HG03045 (cell line): ENCODE measurements at regions not wholly inside any gene's neighbourhood (a gene's known extent, or its start where the extent isn't known, plus 50 kb on each side); places are given as distances from the start of the nearest gene placed in this dataset.
A peak's percentile ranks its signal among the peaks of the same experiment; 100 is the strongest.
"Not testable (repeated sequence)": the region's sequence is repeated elsewhere in the genome, so short reads cannot be mapped to it uniquely, and the experiment has no call there.

Experiments used
- ATAC-seq: cut with Tn5 transposase; IDR thresholded peaks from one replicate; pipeline ENCODE4 v1.9.1; 2021; ENCODE audit warnings: mild to moderate bottlenecking, moderate library complexity; ENCODE audit not compliant: unreplicated experiment

DNA sequence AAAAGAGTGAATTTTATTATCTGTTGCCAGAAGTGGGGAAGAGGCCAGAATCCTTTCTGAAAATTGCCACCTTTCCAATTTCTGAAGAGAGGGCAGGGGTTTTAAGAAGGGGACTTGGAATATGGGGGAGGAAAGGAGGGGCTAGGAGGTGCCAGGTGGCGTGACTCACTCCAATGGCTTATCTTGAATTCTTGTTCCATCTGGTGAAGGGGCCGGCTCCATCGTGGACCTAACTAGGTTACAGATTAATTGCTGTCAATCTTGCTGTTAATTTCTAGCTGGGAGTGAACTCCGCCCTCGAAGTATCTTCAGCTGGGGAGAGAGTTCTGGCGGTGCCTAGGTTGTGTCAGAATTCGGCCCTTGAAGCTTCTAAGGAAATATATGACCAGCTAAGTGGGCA lies 138.7 kb downstream of the YTHDC2 start:
- ATAC-seq = no peak

DNA sequence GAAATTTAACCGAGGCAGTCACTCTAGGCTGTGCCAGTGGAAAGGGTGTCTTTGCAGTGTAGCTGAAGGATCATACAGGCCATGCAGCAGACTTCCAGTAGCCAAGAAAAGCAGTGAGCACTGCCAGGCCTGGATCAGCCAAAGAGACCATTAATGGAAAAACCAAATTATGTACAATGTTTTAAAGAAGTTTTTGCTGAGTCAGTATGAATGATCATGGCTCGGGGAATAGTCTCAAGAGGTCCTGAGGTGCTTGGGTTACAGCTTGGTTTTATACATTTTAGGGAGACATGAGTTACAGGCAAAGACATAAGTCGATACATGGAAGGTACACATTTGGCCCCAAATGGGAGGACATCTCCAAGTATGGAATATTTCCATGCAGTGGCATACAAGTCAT lies 141.3 kb downstream of the YTHDC2 start:
- ATAC-seq = no peak

DNA sequence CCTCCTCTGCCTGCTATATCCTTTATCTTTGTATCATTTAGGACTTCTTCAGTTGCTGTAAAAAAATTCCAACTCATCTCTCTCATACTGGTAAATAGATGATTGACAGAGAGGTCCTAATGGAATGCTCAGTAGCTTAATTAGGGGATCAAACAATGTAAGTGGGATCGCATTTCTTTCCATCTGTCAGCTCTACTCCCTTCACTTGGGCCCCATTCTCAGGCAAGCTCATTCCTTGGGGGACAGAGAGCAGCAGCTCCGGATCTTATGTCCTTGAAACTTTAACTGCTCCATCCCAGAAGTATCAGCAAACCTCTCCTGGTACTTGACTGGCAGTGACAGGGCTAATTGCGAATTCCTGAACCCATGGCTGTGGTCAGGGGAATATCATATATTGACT lies 146.7 kb downstream of the YTHDC2 start:
- ATAC-seq = no peak

DNA sequence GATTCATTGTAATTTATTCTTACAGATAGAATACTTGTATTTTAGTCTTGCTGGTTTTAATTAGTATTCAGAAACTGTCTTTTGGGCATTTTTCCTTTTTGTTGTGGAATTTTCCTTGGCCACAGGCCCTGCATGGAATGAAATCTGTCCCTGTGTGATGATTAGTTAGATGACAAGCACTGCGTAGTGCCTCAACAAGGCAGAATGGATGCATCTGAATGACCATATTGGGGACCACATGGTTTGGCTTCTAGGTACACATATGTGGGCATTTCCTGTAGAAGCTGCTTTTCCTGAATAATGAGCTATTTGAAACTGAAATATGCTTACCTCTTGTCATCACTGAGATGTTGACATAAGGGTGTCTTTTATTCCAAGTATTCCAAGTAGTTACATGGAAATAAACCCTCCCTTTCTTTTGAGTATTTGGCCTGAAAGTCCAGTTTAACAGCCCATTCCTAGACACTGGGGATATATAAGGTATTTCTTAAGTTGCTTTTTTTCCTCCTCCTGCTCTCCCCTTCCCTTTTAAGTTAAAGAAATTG lies 147.3 kb downstream of the YTHDC2 start:
- no peak for ATAC-seq

DNA sequence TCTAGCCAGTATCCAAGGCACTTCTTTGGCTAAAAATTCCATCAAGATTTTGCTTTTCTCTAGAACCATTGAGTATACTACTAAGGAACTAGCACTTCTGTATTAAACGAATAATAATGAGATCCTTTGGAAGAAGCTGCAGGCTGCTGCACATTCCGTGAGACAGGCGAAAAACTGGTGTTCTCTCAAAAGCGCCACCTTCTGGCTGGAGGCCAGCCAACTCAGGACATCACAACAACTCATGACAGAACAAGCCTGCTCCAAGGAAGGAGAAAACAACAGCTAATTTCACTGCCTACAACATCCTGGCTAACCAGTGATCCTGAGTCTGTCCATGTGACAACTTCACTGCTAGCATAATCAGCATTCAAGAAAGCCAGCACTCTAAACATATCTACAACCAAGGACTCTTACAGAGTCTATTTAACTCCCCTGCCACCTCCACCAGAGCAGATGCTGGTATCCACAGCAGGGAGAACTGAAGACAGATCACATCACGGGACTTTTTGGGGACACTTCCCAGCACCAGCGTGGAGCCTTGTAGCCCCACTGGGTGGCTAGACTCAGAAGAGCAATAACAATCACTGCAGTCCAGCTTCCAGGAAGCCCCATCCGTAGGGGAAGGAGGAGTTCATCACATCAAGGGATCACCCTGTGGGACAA lies 150.5 kb downstream of the YTHDC2 start:
- ATAC-seq = no peak

DNA sequence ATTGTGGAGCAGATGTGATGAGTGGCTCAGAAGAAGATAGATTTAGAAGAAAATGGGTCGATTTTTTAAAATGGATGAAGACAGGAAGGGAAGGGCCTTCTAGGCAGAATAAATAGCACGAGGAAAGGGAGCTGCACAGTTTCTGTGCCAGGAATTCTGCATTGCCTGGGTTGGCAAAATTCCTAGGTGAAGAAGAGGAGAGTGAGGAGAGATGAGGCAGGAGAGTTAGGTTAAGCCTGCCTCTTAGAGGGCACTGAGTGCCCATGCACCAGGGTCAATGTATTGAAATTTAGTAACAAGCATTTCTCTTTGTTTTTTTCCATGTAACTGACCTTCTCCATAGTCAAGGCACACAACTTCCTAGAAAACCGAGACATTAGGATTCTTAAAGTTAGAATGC lies 159.5 kb downstream of the YTHDC2 start:
- no peak for ATAC-seq

DNA sequence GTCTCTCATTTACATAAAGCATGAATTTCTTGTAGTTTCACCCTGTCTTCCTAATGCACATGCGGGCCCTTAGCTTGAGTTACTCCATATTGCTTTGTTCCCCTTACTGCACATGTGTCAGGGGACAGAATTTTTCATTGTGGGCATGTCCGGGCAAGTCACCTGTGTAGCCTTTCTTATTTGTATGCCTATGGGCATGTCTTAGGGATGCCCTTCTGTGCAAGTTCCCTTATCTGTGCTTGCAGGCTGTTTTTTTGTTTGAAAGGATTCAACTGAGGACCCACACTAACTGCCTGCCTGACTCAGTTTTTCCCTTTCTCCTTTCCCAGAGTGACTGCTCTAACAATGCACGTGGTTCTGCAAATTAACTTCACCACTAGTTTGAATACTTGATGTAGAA lies 161.7 kb downstream of the YTHDC2 start:
- ATAC-seq = no peak

DNA sequence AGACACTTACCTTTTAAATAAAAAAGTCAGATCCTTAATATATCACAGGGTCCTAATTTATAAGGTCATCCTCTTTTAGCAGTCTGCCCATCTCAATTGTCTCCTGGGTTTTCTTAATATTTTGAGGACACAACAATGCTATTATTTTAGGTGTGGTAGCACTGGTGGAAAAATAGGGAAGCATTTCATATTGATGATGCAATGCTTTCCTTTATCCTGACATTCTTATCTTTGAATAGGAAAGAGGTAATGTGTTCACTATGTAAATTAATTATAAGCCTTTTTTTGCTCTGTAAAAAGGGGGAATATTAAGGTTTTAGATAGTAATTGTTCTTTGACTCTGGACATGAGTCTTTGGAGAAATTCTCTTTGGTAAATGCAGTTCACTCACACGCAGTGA lies 164.7 kb downstream of the YTHDC2 start:
- no peak for ATAC-seq

DNA sequence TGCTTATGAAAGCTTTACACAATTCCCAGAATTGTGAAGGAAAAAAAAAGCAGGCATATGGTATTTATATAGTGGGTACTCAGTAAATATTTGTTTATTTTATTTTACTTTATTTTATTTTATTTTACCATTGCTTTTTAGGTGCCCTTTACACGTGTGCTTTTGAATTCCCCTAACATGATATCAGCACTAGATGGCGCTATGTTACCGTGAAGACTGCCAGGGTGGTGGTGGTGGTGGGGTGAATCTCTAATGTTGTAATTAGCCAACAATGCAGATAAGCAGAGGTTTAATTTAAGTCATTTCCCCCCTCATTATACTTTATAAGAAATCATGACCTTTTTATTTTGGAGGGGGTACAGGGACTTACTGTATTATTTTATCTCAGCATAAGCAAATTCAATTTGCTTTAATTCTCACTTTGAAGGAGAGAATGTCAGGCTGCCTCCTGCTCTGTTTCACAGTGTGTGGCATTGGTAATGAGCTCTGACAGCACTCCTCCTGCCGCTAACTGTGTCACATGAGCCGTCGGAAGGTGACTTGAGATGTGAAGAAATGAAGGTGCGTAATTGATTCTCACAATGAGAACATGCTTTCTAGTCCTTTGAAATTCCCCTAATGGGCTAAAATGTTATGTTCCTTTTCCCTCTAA lies 165.6 kb downstream of the YTHDC2 start:
- peak; percentile 65 for ATAC-seq

DNA sequence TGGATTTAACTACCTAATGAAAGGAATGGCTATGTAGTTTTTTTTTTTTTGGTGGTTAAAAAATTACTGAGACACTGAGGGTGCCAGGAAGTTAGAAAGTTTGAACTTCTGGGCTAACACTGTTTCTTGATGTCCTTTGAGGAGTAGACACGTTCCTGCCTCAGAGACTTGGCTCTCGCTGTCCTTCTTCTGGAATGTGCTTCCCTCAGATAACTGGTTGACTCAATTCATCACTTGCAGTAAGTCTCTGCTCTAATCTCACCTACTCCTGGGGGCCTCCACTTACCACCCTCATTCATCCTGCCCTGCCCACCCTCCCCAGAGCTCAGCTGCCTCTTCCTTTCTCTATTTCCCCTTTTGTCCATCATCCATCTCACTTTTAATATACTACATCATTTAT lies 167.0 kb downstream of the YTHDC2 start:
- ATAC-seq = no peak

DNA sequence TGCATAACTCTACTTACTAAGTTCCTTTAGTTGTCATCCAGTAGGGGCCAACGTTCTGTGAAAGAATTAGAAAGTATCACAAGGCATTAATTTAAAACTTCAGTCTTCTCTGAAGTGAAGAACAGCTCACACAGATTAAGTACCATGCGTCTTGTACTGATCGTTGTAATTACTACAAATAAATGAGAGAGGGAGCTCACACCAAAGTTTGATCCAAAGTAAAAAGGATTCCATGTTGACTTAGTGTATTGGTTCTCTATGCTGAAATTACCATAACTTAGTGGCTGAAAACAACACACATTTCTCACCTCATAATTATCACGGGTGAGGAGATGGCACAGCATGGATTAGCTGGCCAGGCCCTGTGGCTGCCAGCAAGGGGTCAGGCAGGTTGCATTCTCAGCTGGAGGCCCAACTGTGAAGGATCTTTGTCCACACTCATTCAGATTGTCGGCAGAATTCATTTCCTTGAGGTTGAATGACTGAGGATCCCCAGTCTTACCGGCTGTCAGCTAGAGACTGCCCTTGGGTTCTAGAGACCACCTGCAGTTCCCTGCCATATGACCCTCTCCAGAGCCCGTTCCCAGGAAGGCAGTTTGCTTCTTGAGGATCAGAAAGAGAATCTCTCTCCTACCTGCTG lies 169.1 kb downstream of the YTHDC2 start:
- no peak for ATAC-seq

DNA sequence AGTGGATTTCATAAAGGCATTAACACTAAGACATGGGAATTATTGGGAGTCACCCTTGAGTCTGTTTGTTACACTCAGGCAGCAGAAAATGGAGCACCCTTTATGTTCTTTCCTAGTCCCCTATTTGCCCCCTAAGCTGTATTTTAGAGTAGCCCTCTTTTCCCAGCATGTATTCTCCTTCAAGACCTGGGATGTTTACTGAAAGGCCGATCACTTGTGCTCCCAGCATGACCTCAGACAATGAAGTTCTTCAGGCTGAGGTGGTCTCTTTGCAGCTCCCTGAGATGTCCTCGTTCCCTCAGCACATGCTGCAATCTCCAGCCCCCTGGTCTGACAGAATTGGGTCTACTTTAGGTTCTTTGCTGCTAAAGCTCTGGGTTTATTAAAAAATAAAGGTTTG lies 169.7 kb downstream of the YTHDC2 start:
- ATAC-seq = no peak

DNA sequence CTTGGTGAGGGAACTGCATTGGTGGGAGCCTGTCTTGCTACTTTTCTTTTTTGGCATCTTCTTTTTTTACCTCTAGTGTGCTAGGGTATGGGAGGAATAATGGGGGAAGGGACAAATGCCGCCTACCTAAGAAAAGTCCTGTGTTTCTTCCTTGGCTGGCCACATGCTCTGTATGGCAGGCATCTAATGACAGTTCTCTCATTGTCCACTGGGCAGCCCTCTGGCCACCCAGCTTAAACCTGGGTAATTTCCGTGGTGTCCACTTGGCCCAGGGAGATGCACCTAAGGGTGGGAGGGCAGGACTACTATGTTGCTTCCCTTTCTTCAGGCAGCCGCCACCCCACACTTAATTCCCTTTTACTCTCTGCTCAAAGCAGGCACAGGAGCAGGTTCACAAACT lies 173.1 kb downstream of the YTHDC2 start:
- no peak for ATAC-seq

DNA sequence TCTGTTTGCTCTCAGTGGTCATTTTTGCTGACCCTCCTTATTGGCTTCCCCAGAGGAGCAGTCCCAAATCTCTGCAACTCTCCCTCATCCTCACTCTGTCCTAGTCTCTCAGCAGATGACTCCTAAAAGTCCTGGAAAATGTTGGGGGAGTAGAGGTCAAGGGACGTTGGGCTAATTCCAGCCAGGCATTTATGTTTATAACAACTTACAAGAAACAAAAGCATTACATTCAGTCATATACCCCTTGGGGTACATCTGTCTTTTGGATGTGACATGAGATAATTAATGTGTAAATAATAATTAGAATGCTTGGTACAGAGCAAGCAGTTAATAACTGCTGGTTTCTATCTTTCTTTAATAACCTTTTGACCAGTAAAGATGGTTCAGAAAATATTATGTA lies 176.2 kb downstream of the YTHDC2 start:
- ATAC-seq = no peak

DNA sequence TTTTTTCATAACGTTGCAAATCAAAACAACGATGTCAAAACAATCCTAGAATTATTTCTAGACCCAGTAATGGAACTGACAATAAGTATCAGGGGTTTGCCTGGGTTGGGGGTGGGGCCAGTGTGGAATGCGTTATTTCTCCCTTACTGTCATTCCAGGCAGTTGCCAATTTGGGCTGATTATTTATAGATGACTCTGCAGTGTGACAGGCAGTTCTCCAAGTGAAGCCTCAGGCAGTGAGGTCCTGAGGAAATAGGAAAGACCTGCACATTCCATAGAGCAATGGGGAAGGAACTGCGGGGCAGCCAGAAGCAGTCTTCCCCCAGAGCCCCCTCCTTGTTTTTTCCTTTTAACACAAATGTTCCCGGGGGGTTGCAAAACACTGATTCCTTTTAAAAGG lies 179.0 kb downstream of the YTHDC2 start:
- no peak for ATAC-seq

DNA sequence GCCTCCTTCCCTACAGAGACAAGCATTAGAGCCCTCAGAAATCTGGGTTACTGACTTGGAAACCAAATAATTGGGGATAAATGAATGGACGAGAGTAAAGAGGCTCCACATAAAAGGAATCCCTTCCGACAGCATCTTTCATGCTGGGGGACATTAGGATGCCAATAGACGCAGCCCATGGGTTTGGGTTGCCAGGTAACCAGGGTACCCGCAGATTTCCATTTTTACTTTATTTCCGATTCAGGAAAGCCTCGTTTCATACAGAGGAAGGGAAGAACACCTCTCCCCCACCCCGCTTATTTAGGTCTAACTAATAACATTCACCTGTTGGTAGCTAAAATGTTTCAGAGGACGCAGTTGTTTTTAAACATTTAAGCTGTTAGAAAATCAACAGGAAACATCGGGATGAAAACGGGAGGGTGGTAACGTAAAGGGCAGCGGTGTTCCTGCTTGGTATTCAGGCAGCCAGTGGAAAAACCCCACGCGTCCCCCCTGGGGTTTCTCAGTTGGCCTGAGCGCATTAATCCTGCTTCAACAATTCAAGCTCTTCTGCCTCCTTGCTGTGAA lies 179.5 kb downstream of the YTHDC2 start:
- ATAC-seq = no peak

DNA sequence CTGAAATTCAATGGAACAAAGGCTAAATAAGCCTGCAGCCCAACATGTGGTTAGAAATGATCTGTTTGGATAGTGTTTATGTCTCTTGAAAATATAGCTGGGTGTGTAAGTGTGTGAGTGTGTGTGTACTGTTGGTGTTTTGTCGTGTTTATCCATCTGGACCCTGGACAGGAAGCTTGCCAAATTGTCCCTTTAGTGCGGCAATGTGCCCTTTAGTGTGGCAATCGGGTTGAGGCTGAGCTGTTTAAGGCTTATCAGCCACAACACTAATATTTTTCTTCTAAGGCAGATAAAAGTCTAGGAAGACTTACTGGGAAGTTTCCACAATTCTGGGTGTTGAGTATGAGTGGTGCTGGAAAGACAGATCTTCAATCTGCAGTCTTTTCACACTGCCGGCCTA lies 180.2 kb downstream of the YTHDC2 start:
- ATAC-seq = no peak

DNA sequence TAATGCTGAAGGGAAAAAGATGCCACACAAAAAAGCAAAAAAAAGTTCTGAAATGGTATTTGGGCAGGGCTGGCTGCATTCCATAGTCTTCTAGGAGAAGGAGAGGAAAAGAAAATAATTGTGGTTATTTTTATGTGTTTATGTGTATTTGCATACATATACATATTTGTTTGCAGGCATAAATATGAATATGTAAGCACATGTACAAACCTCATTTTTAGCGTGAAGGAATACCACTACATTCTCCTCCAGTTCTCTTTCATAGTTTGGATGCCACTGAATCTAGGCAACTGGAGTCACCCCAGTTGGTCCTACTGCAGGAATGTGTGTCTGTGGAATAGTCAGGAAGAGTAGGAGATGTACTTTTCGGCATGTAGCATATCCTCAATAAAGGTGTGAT lies 181.1 kb downstream of the YTHDC2 start:
- no peak for ATAC-seq

DNA sequence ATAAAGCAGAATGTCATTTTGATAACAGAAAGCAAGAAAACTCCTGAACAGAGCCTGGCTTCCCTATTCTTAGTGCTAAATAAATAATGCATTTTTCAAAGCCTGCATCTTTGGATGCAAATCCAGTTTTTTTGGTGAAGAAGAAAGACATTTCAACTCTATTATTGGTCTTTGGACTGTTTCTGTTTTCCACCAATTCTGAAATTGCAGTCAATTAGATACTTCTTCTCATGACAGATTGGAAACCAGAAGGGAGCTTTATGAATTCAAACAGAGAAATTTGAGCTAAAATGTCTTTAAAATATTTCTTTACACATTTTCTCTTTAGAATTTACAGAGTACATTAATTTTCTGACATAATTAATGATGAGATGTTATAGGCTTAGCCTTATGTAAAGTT lies 189.8 kb downstream of the YTHDC2 start:
- no peak for ATAC-seq

DNA sequence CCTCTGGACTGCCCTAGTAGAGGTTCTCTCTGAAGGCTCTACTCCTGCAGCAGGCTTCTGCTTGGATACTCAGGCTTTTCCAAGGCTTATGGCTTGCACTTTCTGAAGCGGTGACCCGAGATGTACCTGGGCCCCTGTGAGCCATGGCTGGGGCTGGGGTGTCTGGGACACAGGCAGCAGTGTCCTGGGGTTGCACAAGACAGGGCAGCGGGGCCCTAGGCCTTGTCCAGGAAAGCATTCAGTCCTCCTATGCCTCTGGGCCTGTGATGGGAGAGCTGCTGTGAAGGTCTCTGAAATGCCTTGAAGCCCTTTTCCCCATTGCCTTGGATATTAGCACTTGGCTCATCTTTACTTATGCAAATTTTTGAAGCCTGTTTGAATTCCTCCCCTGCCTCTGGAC lies 192.2 kb downstream of the YTHDC2 start:
- no peak for ATAC-seq

DNA sequence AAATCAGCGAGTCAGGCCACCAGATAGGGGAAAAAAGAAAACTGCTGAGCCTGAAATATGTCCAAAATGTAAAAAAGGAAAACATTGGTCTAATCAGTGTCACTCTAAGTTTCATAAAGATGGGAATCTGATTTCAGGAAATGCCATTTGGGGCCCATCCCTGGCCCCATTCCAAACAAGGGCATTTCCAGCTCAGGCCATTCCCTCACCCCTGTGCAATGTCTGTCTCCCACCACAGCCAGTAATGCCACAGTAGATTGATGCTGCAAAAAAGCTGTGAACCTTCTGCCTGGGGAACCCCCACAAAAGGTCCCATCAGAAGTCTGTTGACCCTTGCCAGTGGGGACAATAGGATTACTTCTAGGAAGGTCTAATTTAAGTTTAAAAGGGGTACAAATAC lies 199.6 kb downstream of the YTHDC2 start:
- no peak for ATAC-seq

DNA sequence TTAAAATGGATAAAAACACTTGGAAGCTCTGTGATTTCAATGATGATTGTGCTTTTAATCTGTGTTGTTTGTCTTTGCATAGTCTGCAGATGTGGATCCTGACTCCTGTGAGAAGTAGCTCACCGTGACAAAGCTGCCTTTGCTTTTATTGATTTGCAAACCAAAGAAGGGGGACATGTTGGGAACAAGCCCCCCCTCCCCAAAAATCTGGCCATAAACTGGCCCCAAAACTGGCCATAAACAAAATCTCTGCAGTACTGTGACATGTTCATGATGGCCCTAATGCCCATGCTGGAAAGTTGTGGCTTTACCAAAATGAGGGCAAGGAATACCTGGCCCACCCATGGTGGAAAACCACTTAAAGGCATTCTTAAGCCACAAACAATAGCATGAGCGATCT lies 202.4 kb downstream of the YTHDC2 start:
- not testable (repeated sequence) for ATAC-seq
